Fibroblast of lung (primary cell): ENCODE measurements at regions not wholly inside any gene's neighbourhood (a gene's known extent, or its start where the extent isn't known, plus 50 kb on each side); places are given as distances from the start of the nearest gene placed in this dataset.

Source experiments
- DNase-seq, 2 donors: peaks; one replicate each; pipeline versions ENCODE4 v3.0.0 to v3.0.0-alpha.2; 2010; ENCODE audit warnings: low read depth in 2 of 2
- H2AFZ ChIP-seq: 2 replicates; pipeline ENCODE4 v1.5.1; 2012; ENCODE audit warnings: low read length, control low read depth, inconsistent platforms
- H3K27ac ChIP-seq: 2 replicates; pipeline ENCODE4 v1.5.1; 2011; ENCODE audit warnings: low read length, control low read depth; ENCODE audit not compliant: insufficient read depth
- H3K27me3 ChIP-seq: 2 replicates; pipeline ENCODE4 v1.5.1; 2011; ENCODE audit warnings: mild to moderate bottlenecking, low read length; ENCODE audit not compliant: control insufficient read depth, insufficient read depth
- H3K36me3 ChIP-seq: 2 replicates; pipeline ENCODE4 v1.5.1; 2011; ENCODE audit warnings: low read length; ENCODE audit not compliant: control insufficient read depth, insufficient read depth
- H3K4me1 ChIP-seq: 2 replicates; pipeline ENCODE4 v1.5.1; 2011; ENCODE audit warnings: low read length; ENCODE audit not compliant: control insufficient read depth, insufficient read depth; ENCODE audit errors: extremely low read depth
- H3K4me2 ChIP-seq: 2 replicates; pipeline ENCODE4 v1.5.1; 2011; ENCODE audit warnings: low read length, control low read depth; ENCODE audit not compliant: insufficient read depth; ENCODE audit errors: extremely low read depth
- H3K4me3 ChIP-seq, 4 experiments: fragments of 200-600 bp in 1 of 4; sonication (generic) in 1 of 4; replicated peaks in 1 of 4; 2 replicates each; pipeline ENCODE4 v1.5.1; 2011 to 2016; ENCODE audit warnings: low read length in 4 of 4, low read depth in 3 of 4, mild to moderate bottlenecking in 3 of 4, control low read depth in 2 of 4, inconsistent platforms in 1 of 4, mixed read lengths in 1 of 4; ENCODE audit not compliant: insufficient read depth in 1 of 4; ENCODE audit errors: control extremely low read depth in 1 of 4
- H3K79me2 ChIP-seq: 2 replicates; pipeline ENCODE4 v1.5.1; 2012; ENCODE audit warnings: mild to moderate bottlenecking, low read length, inconsistent platforms; ENCODE audit not compliant: control insufficient read depth, insufficient read depth
- H3K9ac ChIP-seq: 2 replicates; pipeline ENCODE4 v1.5.1; 2011; ENCODE audit warnings: mild to moderate bottlenecking, low read length, control low read depth; ENCODE audit not compliant: insufficient read depth
- H3K9me3 ChIP-seq: 2 replicates; pipeline ENCODE4 v1.5.1; 2012; ENCODE audit warnings: low read depth, low read length; ENCODE audit not compliant: control insufficient read depth, insufficient read depth
- H4K20me1 ChIP-seq: 2 replicates; pipeline ENCODE4 v1.5.1; 2011; ENCODE audit warnings: low read length; ENCODE audit not compliant: control insufficient read depth, insufficient read depth; ENCODE audit errors: extremely low read depth
- CTCF ChIP-seq, 2 donors: IDR thresholded peaks in 1 of 2; conservative IDR thresholded peaks in 1 of 2; 1 replicate in 1 of 2; 2 replicates in 1 of 2; pipeline ENCODE4 v1.5.1; 2011 to 2012; ENCODE audit warnings: low read length in 2 of 2, control low read depth in 1 of 2, inconsistent platforms in 1 of 2, low read depth in 1 of 2, mild to moderate bottlenecking in 1 of 2
- EZH2 ChIP-seq: IDR thresholded peaks from 2 replicates; pipeline ENCODE4 v1.5.1; 2012; ENCODE audit warnings: low read length, control low read depth, mild to moderate bottlenecking; ENCODE audit errors: missing control alignments

DNA sequence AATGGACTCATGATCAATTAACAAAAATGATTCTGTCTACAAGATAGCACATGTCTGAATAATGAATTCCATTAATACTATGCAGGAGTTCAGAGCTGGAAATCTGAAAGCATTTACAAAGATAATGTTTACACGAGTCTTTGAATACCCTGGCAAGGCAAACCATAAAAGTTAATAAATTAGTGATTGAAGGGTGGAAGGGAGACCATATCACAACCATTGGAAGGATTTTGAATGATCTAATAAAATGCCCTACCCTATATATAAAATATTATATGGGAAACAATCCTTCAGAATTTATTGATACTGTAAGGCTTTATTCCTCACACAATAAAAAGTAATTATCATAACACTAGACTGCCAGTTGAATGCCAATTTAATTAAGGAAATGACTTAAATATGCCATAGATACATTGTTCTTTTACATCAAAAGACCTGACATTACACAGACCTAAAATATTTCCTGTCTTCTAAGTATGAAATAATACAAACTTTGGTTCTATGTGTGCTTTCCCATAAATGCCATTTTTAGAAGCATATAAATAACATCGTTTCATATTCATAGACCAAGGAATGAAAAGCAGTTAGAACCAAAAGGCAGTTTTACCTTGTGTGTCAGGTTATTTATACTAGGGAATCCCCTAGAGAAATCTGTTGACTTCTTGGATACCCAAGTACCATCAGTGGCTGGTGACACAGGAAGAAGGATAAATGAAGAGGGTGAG lies 249.2 kb upstream of the MARCKS start:
- Histone ChIP-seq H3K36me3 (no peaks in the 10 kb centered on the region), H3K27me3 (no peaks in the 10 kb centered on the region), H3K4me1 (peaks cover 4% of the 10 kb centered on the region), H3K4me2 (no peak overlapping the region), H3K9me3 (no peaks in the 10 kb centered on the region), H3K27ac (no peak overlapping the region), H3K4me3 (no peak overlapping the region), H2AFZ (no peak overlapping the region), H4K20me1 (no peaks in the 10 kb centered on the region), H3K79me2 (no peaks in the 10 kb centered on the region), H3K9ac (no peak overlapping the region)
- TF ChIP-seq CTCF (conservative IDR thresholded peaks at IDR 0.05 in 1 of 2, IDR thresholded peaks at IDR 0.05 in 1 of 2; ENCODE audit: low read depth in 1 of 2, low read length in 2 of 2), result no peak
- no peak for TF ChIP-seq EZH2
- DNase-seq, result no peak

DNA sequence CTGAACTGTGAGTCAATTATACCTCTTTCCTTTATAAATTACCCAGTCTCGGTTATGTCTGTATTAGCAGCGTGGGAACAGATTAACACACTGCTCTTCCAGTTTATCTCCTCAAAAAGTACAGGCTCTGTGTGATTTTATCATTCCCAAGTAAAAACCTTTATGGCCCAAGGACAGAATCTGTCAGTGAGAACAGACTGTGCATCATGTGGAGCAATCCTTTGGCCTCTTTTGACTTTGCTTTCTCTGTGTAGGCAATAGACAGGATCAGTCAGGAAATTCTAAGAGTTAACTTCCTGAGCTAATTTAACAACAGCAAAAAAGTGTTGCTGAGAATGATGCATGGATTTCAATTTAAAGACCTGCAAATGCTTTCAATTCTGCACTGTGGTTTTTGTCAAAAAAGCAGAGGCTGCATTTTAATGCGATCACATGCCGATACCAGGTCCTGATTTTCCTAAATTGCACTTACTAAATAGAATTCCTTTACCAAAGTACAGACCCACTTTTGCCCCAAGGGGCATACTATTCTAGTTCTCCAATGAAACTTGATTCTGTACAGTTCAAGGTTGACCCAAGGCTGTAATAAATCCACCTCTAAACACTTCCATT lies 246.7 kb upstream of the MARCKS start:
- no peak overlapping the region for H3K27ac ChIP-seq

More for the DNA sequence above, 246.7 kb upstream of the MARCKS start:
- no peaks in the 10 kb centered on the region for H3K36me3 ChIP-seq
- no peaks in the 10 kb centered on the region for H4K20me1 ChIP-seq
- no peak overlapping the region for H3K4me3 ChIP-seq
- no peaks in the 10 kb centered on the region for H3K9me3 ChIP-seq
- H3K4me1 ChIP-seq, result peaks cover 4% of the 10 kb centered on the region
- TF ChIP-seq CTCF (conservative IDR thresholded peaks at IDR 0.05 in 1 of 2, IDR thresholded peaks at IDR 0.05 in 1 of 2; ENCODE audit: low read depth in 1 of 2, low read length in 2 of 2) (no peak), EZH2 (no peak)
- no peak for DNase-seq
- H3K27me3 ChIP-seq, result no peaks in the 10 kb centered on the region
- H2AFZ ChIP-seq, result no peak overlapping the region
- H3K9ac ChIP-seq, result no peak overlapping the region
- H3K4me2 ChIP-seq, result no peak overlapping the region
- no peaks in the 10 kb centered on the region for H3K79me2 ChIP-seq
